C4-2B (cell line): ENCODE measurements at regions not wholly inside any gene's neighbourhood (a gene's known extent, or its start where the extent isn't known, plus 50 kb on each side); places are given as distances from the start of the nearest gene placed in this dataset.

Experiments used
- H3K27ac ChIP-seq: fragments of 450-650 bp; 2 replicates; pipeline ENCODE4 v1.5.1; 2017
- ZFX ChIP-seq: fragments of 450-650 bp; IDR thresholded peaks from 2 replicates; pipeline ENCODE4 v1.6.1; 2017
- TF ChIP-seq, protein P1 (sequence below): fragments of 450-650 bp; conservative IDR thresholded peaks from 2 replicates; pipeline ENCODE4 v1.5.1; 2017; ENCODE audit warnings: mild to moderate bottlenecking

GRCh38 chr12:105834496-105834895 is 304.3 kb downstream of the NUAK1 start:
- TF ChIP-seq, protein P1, sequence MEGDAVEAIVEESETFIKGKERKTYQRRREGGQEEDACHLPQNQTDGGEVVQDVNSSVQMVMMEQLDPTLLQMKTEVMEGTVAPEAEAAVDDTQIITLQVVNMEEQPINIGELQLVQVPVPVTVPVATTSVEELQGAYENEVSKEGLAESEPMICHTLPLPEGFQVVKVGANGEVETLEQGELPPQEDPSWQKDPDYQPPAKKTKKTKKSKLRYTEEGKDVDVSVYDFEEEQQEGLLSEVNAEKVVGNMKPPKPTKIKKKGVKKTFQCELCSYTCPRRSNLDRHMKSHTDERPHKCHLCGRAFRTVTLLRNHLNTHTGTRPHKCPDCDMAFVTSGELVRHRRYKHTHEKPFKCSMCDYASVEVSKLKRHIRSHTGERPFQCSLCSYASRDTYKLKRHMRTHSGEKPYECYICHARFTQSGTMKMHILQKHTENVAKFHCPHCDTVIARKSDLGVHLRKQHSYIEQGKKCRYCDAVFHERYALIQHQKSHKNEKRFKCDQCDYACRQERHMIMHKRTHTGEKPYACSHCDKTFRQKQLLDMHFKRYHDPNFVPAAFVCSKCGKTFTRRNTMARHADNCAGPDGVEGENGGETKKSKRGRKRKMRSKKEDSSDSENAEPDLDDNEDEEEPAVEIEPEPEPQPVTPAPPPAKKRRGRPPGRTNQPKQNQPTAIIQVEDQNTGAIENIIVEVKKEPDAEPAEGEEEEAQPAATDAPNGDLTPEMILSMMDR: no peak
- TF ChIP-seq ZFX: no peak
- H3K27ac ChIP-seq: no peak overlapping the region

- TF ChIP-seq ZFX: no peak
- TF ChIP-seq, protein P1: no peak
These were observed 303.0 kb downstream of the NUAK1 start for GRCh38 chr12:105835580-105836241.

GRCh38 chr12:105836242-105836622 is 302.5 kb downstream of the NUAK1 start:
- no peak overlapping the region for H3K27ac ChIP-seq
- TF ChIP-seq ZFX: no peak
- TF ChIP-seq, protein P1: no peak

More at GRCh38 chr12:105835580-105836241, 303.0 kb downstream of the NUAK1 start:
- no peak overlapping the region for H3K27ac ChIP-seq

DNA sequence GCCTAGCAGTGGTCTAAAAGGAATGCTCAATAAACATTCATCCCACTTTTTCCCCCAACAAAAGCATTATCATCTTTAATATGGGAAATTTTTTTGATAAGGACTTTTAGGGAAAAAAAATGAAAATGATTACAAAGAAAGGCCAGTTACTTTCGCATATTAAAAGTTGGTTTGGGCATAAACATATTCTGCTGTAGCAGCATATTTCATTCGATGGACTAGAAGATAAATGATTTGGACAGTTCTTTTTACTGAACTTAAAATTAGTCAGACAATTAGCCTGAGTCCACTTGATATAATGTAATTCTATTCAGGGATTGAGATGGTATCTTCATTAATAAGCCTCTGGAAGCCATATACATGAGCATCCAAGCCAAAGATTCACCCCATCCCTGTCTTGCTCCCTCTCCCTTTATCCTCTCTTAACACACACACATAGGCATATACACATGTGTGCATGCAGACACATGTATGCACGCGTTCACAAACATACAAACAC is 299.1 kb downstream of the NUAK1 start:
- TF ChIP-seq ZFX: no peak
- TF ChIP-seq, protein P1: no peak
- no peak overlapping the region for H3K27ac ChIP-seq

- no peak overlapping the region for H3K27ac ChIP-seq
- TF ChIP-seq, protein P1: no peak
- TF ChIP-seq ZFX: no peak
These were observed 298.4 kb downstream of the NUAK1 start for GRCh38 chr12:105840384-105840783.

- TF ChIP-seq, protein P1: no peak
- no peak for TF ChIP-seq ZFX
- no peak overlapping the region for H3K27ac ChIP-seq
These were observed 296.9 kb downstream of the NUAK1 start for GRCh38 chr12:105841840-105842239.

- no peak overlapping the region for H3K27ac ChIP-seq
- TF ChIP-seq, protein P1: no peak
- TF ChIP-seq ZFX: no peak
These were observed 295.2 kb downstream of the NUAK1 start for GRCh38 chr12:105843561-105843960.
